CD4-positive, alpha-beta T cell treated with Interleukin-21 for 1 hour (primary cell): ENCODE measurements at regions not wholly inside any gene's neighbourhood (a gene's known extent, or its start where the extent isn't known, plus 50 kb on each side); places are given as distances from the start of the nearest gene placed in this dataset.
"Not testable (repeated sequence)": the region's sequence is repeated elsewhere in the genome, so short reads cannot be mapped to it uniquely, and the experiment has no call there.

Experiments
- DNase-seq: peaks from one replicate; pipeline ENCODE4 v3.0.0-alpha.2; 2020

DNA sequence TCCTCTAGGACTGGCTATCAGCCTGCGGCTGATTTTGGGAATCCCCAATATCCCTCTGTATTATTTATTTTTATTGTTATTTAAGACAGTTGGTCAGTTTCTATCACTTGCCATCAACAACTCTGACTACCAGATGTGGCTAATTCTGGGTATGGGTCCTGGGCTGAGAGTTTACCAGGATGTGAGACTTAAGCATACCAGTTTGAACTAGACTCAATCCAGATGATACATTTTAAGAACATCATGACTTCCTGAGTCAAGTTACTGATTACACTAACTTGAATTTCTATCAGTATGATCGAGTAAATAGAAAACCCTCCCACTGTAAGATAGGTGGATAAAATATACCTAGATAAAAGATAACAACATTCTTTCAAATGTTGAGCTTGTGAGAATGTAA lies 634.0 kb downstream of the MAT2B start:
- DNase-seq: no peak

DNA sequence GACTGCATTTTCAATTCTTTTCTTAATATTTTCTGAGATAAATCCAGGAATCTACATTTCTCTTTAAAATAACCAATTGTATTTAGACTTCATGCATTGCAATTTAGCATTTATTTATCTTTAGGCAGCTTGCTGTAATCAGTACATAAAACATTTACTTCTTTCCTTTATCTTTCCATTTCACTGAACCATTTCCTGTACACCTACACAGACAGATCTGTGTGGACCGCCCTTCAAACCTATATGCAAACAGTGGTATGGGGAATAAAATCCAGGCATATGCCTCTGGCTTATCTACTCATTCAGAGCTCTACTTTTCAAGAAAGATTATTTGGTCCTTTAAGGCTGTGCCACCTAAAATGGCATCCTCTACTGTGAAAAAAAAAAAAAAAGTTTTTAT lies 640.0 kb downstream of the MAT2B start:
- DNase-seq: no peak

DNA sequence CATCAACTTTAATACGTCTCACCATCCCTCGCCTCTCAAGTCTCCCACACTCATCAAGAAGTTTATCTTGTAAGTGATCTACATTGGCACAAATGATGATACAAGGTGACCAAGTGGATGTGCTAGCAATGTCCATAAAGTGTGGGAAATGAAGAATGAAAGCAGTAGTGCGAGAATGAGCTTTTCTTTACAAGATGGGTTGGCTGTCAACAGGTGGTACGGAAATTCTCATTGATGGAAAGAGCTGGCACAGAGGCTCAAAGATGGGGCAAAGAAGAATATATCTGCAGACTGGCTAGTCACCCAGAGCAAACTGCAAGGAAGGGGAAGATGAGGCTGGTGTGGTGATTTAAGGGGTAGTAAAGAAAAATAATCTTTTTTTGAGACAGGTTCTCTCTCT lies 640.8 kb downstream of the MAT2B start:
- no peak for DNase-seq

DNA sequence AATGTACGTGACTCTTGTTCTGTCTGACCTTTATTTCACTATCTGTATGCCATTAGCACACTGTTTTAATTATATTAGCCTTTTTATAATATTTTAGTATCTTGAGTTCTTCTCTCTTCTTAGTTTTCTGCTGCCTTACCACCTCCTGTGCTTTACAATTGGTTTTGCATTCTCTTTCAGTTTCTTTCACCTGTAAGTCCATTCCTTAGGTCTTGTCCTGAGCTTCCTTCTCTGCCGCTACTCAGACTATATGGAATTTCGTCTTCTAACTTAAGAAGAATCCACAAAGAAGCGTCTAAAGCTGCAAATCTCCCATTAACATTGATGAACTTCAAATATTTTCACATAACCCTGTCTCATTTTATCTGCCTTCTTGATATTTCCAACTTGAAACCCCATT lies 642.9 kb downstream of the MAT2B start:
- DNase-seq: no peak

DNA sequence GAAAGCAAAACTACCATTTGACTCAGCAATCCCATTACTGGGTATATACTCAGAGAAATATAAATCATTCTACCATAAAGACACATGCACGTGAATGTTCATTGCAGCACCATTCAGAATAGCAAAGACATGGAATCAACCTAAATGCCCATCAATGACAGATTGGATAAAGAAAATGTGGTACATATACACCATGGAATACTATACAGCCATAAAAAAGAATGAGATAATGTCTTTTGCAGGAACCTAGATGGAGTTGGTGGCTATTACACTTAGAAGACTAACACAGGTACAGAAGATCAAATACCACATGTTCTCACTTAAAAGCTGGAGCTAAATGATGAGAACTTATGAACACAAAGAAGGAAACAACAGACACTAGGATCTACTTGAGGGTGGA lies 647.1 kb downstream of the MAT2B start:
- not testable (repeated sequence) for DNase-seq

DNA sequence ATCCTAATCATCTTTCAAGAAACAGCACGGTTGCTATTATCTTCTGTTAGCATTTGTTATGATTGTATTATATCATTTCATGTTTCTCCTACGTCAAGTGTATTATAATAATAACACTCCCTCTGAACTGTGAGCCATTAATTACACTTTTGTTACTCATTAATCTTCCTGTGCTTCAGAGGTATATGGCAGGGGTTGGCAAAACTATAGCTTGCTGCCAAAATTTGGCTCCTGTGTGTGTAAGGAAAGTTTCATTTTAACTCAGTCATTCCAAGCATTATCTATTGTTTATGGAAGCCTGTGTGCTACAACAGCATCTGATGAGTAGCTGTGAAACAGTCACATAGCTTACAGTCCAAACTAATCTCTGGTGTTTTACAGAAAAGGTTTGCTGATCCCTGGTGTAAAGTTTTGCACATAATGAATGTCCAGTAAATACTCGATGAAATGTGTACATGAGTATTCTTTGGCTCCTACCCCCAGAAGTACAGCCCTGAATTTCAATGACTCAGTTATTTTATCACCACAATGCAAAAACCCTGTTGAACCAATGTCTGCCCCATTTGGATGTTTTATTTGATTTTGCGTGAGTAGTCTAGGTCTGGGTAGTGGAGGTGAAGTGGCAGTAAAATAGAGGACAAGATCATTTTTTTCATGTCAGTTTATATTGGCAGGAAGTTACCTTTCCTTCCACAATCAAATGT lies 648.2 kb downstream of the MAT2B start:
- no peak for DNase-seq

DNA sequence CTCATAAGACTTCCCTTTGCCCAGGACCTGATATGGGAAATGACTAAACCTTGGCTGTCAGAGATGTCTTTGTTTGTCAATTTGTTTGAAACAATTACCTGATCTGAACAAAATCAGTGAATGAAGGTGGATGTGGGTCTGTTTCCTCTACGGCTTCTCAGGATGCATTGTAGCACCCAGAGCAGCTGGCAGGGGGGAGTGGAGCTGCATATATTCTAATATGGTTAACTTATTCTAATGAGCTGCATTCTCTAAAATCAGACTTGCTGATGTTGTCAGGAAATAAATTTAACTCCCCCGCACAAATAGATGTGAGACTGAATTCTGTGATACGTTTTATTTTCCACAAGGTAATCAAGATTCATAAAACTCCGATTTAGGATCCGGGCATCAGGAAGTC lies 665.4 kb downstream of the MAT2B start:
- no peak for DNase-seq

DNA sequence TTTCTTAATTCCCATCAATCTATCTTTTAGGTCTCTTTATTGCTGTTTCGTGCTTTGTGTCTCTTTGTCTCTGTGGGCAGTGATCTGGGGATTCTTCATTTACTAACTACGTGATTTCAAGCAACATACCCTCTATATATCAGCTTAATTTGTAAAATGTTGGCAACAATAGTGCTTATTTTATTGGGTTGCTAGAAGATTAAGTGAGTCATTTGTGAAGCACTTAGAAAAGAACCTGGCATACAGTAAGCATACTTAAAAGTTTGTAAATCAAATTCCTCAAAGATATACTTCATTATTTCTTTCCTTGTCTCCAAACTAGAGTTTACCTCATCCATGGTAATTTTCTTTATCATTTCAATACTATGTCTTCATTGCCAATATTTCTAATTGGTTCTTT lies 669.7 kb downstream of the MAT2B start:
- no peak for DNase-seq

DNA sequence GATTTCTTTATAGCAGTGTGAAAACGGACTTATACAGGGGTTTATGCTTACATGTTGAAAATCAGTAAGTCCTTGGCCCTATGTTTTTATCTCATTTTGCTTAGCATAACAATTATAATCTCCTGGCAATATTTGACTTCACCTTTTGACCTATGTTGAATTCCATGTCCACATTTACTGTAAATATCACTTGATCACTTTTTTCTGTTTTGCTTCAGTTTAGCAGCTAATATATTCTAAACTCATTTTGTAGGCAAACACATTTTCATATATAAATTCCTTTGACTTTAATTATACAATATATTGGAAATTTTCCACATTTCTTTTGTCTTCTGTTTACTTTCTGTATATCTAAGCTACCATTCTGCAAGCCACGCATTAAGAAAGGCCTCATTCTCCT lies 674.0 kb downstream of the MAT2B start:
- DNase-seq: no peak

DNA sequence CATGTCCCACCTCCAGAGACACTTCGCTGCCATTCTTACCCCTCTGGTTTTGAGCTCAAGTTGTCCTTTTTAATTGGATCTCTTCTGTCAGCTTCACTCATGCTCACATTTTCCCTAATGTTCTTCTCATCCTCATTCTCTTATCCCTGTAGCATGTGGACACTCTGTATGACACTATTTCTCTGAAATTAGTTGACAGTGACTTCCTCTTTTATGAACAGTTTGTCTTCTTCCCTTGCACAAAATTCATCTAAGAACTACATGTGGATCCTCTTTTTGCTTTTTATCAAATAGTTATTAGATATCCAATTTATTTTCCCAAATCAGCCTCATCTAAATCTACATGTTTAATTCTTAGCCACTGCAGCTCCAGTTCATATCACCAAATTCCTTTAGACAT lies 676.2 kb downstream of the MAT2B start:
- DNase-seq: no peak

DNA sequence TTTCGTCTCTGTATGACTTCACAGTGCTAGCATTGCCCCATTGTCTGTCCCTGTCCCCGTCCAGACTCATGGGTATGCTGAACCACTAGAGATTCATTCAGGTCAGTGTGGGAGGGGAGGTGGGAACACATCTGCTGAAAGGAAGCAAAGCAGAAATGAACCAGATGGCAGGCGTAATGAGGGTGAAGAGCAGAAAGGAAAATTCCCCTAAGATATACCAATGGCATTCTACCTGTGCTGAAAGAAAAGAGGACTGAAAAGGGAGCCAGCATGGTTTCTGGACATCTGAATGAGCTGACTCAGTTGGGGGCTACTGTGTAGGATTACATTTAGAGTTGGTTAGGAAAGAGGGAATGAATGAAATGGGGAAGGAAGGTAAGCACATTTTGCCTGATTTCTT lies 678.7 kb downstream of the MAT2B start:
- DNase-seq: no peak

DNA sequence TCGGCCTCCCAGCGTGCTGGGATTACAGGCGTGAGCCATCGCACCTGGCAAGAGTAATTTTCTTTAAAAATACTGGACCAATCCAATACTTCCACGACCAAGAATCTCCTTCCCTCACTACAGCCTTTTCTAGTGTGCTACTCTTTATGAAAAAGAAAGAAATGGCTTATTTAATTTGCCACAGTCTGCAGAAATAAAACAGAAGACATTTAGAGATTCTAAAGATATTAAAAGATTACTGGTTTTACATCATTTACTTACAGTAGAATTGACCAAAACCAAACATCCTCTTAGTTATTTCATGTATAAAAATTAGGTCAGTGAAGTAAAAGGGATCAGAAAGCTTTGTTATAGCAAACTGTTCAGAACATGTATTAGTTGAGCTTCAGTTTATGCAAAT lies 679.6 kb downstream of the MAT2B start:
- DNase-seq: no peak

DNA sequence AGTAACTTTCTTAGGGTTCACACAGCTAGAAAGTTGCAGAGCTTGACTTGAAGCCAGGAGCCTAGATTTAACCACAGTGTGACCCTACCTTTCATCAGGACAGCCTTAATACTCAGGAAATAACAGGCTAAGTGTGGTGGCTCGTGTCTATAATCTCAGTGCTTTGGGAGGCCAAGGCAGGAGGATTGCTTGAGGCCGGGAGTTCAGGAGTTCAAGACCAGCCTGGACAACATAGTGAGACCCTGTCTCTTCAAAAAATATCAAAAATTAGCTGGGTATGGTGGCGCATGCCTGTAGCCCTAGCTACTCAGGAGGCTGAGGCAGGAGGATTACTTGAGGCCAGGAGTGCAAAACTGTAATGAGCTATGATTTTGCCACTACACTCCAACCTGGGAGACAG lies 681.1 kb downstream of the MAT2B start:
- DNase-seq: no peak

DNA sequence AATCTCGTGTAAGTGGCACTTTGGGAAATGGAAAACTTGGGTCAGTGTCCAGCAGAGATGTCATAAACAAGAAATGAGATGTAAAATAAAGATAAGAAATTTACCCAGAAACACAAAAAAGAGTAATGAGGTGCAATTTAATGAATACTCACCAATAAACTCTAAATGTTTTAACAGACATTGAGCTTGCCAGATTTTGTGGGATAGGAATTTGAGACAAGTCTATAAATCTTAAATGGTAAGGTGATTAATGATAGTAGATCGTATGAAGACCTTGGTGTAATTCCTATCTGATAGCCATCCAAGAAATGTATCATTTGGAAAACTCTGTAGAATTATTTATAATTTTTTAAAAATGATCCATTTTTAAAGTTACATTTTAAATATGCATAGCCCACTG lies 682.4 kb downstream of the MAT2B start:
- DNase-seq: no peak

DNA sequence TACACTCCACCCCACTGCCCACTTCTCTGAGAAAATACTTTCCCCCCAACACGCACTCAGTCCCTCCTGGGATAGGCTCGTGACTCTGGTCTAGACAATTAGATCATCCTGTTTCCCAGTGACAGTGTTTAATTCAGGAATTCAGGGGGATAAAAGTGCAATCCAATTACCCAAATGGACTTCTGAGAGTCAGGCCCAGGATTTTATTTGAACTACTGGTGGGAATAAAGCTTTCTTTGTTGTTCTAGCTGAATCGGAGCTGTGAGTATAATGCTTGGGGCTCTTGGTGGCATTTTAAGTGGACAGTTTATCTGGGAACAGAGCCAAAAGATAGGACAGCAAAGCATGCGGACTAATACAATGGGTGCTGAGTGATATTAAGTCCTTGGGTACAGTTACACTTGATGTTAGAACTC lies 683.3 kb downstream of the MAT2B start:
- DNase-seq: no peak

DNA sequence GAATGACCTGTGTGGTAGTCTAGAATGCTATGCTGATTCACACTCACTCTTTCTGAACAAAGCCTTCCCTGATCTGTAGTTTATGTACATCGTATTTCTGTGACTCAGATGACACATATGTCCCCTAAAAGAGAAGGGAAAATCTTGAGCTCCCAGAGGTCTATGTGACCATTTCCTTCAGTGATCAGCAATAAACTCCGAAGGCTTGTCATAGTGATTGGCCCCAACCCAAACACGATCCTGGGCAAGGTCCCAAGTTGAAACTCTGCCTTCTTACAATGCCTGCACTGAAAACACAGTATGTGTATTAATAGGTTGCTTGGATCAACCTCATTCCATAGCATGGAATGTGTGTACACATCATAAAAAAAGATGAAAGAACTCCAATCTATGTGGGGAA lies 685.8 kb downstream of the MAT2B start:
- DNase-seq: no peak

DNA sequence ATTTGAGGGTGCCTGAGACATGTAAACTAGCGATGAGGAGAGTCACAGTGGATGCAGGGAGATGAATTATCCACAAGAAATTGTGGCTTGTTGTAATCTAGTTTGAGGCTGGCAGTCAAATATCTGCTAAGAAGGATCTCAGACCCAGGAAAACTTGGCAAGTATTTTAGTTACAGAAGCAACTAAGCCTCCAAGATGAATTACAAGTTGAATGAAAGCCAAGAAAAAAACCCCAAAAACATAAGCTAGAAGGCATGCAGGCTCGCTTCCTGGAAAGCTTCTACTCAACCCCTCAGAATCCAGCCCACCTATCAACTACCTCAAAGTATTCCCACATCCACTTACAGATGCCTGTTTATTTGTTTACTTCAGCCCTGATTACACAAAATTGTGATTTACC lies 696.9 kb downstream of the MAT2B start:
- no peak for DNase-seq

DNA sequence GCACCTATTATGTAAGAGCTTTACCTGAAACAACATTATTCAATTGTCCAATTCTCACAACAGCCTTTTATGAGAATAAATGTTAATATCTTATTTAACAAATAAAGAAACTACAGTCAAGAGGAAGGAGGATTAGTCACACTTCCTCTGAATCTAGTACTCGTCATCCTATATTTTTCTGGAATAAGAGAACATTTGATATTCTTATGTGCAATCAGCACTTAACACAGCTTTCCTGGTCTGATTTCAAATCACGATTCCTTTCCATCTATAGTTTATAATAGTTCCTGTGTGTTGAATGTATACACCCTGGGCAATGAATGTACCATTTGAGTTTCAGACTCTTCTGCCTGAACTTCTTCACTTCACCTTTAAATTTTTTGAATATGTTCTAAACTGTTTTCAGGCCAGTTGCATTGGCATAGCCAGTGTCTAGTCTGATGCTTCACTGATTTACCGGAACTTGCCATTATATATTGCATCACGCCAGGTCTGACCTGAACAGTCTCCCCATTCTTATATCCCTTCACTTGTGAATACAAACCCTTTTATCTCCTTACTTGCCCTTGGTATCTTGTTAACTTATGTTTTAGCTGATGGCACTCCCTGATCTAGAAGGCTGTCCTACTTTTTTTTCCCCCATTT lies 698.3 kb downstream of the MAT2B start:
- DNase-seq: no peak

DNA sequence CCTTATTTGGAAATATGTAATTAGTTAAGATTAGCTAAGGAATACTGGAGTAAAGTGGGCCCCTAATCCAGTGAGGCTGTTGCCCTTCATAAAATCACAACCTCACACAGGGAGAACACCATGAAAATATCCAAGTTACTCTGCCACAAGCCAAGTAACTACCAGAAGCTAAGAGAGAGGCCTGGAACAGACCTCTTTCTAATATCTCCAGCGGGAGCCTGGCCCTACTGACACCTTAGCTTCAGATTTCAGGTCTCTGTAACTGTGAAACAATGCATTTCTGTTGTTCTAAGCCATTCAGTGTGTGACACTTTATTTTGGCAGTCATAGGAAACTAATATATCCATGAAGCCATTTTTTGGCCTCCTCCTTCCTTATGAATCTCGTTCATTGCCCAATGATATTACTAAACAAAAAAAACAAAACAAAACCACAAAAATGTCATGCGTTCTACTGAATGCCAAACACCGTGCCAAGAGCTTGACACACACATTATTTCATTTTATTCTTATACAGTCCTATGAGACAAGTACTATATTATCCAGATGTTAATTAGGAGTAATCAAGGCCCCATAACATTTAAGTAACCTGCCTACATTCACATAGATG lies 699.0 kb downstream of the MAT2B start:
- DNase-seq: no peak

DNA sequence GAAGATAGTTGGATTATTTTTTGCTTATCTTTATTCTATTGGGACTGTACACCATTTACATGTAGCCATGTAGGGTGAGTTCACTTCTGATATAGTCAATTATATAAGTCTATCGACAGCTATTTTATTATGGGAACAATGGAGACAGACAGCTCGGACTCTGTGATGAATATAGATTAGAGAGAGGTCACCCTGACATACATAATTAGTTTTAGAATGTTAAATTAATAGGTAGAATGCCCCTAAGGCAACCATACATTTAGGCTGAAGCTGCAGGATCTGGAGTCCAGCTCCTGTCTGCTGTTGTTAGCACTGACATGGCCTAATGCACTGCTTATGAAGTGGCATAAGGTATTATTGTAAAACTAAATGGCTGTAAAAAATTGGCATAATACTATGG lies 700.8 kb downstream of the MAT2B start:
- DNase-seq: no peak

DNA sequence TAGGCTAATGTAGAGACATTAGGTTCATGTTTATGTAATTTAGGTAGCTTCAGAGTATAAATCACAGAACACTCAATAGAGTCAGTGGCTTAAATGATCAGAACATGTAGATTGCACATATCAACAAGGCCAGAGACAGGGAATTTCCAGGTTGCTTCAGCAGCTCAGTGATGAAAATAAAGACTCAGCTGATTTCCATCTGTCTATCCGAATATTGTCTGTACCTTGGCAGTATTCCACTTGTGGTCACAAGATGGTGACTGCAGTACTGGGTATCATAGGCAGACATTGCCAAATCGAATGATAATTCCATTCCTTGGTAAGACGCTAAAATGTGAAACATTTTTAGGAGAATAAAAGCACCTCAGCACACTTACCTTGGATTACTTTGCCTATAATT lies 702.2 kb downstream of the MAT2B start:
- no peak for DNase-seq

DNA sequence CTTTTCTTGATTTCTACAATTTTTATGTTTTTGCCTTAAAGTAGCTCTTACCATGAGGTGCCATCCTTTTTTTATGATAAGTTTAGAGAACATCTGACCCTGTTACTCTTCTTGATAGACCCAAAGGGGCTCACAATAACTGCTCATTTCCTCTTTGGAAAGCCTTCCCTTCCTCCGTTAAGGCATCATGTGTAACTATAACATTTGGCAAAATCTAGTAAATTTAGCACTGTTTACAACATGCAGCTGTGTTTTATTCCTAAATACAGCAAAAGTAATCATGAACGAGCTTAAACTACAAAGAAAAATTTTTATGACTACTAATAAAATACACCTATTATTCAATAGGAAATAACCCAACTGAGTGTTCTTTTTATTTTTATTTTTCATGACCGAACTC lies 705.1 kb downstream of the MAT2B start:
- no peak for DNase-seq

DNA sequence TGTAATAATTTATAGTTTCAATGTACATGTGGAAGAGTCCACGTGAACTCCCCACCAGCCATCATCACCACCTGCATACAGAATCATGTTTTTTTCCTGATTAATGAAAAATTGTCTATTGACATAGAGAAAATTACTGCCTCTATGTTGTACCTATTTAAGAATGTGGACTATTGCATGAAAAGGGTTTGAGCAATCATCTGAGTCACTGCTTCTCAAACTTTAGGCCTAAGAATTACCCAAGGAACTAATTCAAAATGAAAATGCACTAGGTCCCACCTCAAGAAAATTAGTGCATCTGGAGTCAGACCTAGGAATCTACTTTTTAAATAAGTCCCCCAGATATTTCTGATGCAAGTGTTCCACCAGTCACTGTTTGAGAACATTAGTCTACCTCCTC lies 709.3 kb downstream of the MAT2B start:
- DNase-seq: no peak

DNA sequence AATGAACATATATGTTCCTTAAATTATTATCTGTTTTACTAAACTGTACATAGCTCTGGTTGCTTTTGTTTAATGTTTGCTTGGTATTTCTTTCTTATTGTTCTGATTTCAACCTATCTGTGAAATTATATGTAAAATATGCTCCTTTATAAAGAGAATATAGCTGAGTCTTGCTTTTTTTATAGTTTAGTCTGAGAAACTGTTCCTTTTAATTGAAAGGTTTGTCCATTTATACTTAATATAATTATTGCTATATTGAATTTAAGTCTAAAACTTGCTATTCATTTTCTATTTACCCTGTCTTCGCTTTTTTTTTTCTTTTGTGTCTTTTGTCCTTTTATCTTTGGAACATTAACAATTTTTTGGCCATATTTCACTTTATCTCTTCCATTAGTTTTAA lies 712.0 kb downstream of the MAT2B start:
- no peak for DNase-seq

DNA sequence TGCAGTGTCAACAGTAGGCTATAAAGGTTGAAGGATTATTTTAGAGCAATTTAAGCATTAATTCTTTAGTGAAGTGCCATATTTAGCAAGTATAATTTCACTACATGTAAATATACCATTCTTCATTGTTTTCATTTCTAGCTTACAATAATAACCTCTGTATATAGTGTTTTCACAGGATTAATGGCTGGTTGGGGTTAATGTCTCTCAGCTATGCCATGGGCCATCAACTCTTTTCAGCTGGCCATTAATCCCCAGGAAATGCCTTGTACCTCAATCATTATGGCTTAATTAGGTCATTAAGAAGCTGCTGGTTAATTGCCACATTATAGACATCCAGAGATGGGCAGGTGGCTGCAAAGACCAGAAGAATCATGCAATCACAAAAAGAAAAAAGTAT lies 715.1 kb downstream of the MAT2B start:
- DNase-seq: no peak
